NCI-H187 (cell line): ENCODE measurements at regions not wholly inside any gene's neighbourhood (a gene's known extent, or its start where the extent isn't known, plus 50 kb on each side); places are given as distances from the start of the nearest gene placed in this dataset.
"Not testable (repeated sequence)": the region's sequence is repeated elsewhere in the genome, so short reads cannot be mapped to it uniquely, and the experiment has no call there.

ENCODE experiments used
- DNase-seq, 2 experiments: peaks; one replicate each; lab custom pipeline; 2025; lab: John Stamatoyannopoulos, UW

GRCh38 chr18:76307293-76307690 is 187.8 kb downstream of the ZNF516 start:
- DNase-seq, result no peak

- DNase-seq, result no peak
Observed at GRCh38 chr18:76306685-76307292, 188.3 kb downstream of the ZNF516 start.

GRCh38 chr18:76285866-76286265 is 209.2 kb downstream of the ZNF516 start:
- no peak for DNase-seq

- DNase-seq, result no peak
Observed at GRCh38 chr18:76281565-76281964, 213.5 kb downstream of the ZNF516 start.

GRCh38 chr18:76277801-76278200 is 217.2 kb downstream of the ZNF516 start:
- DNase-seq, result no peak

GRCh38 chr18:76275727-76276313 is 219.2 kb downstream of the ZNF516 start:
- no peak for DNase-seq

GRCh38 chr18:76274468-76275289 is 220.4 kb downstream of the ZNF516 start:
- no peak for DNase-seq

GRCh38 chr18:76273956-76274355 is 221.1 kb downstream of the ZNF516 start:
- DNase-seq, result no peak

- no peak for DNase-seq
Observed at GRCh38 chr18:76273036-76273545, 222.0 kb downstream of the ZNF516 start.

GRCh38 chr18:76267423-76267822 is 227.6 kb downstream of the ZNF516 start:
- not testable (repeated sequence) for DNase-seq

- no peak for DNase-seq
Observed at GRCh38 chr18:76266236-76266991, 228.6 kb downstream of the ZNF516 start.

- DNase-seq, result no peak
Observed at GRCh38 chr18:76265497-76266235, 229.4 kb downstream of the ZNF516 start.

GRCh38 chr18:76264876-76265250 is 230.2 kb downstream of the ZNF516 start:
- no peak for DNase-seq

GRCh38 chr18:76264198-76264875 is 230.7 kb downstream of the ZNF516 start:
- no peak for DNase-seq

GRCh38 chr18:76263046-76264005 is 231.7 kb downstream of the ZNF516 start:
- no peak for DNase-seq

- DNase-seq, result no peak
Observed at GRCh38 chr18:76260941-76261472, 234.0 kb downstream of the ZNF516 start.

GRCh38 chr18:76259711-76260110 is 235.3 kb downstream of the ZNF516 start:
- no peak for DNase-seq

- DNase-seq, result no peak
Observed at GRCh38 chr18:76259096-76259495, 235.9 kb downstream of the ZNF516 start.

- no peak for DNase-seq
Observed at GRCh38 chr18:76258209-76258608, 236.8 kb downstream of the ZNF516 start.
